ENCODE measurements at regions not wholly inside any gene's neighbourhood (a gene's known extent, or its start where the extent isn't known, plus 50 kb on each side); places are given as distances from the start of the nearest gene placed in this dataset.

GRCh38 chr10:47231414-47231813 is 68.6 kb upstream of the GDF10 start:
- ChIA-PET POLR2A (no interaction called here), CTCF (interaction anchor here (0.6 kb wide), 1 partner anchor 11 kb away, joined by 3 read pairs; no protein-coding TSS in a partner anchor)
- Histone ChIP-seq H3K4me1 (ENCODE audit: control insufficient read depth, insufficient read depth, low read length) (no peaks in the 10 kb centered on the region), H3K4me3 (ENCODE audit: low read depth, low read length) (no peak overlapping the region), H3K9me3 (ENCODE audit: control insufficient read depth, insufficient read depth, low read depth, low read length) (no peaks in the 10 kb centered on the region), H3K36me3 (ENCODE audit: control insufficient read depth in 2 of 2, insufficient read depth in 1 of 2, low read length in 2 of 2) (no peaks in the 10 kb centered on the region), H3K27ac (ENCODE audit: extremely low read depth, low read depth, low read length) (no peak overlapping the region)
- no peak for TF ChIP-seq ZNF311 (tag by site-specific recombination; IDR thresholded peaks at IDR 0.05; ENCODE audit: borderline replicate concordance)
- TF ChIP-seq GLI4 (tag by site-specific recombination; IDR thresholded peaks at IDR 0.05) = no peak
- no peak for TF ChIP-seq BCL11B (tag by site-specific recombination; IDR thresholded peaks at IDR 0.05; ENCODE audit: low read depth)
- TF ChIP-seq, protein P1, sequence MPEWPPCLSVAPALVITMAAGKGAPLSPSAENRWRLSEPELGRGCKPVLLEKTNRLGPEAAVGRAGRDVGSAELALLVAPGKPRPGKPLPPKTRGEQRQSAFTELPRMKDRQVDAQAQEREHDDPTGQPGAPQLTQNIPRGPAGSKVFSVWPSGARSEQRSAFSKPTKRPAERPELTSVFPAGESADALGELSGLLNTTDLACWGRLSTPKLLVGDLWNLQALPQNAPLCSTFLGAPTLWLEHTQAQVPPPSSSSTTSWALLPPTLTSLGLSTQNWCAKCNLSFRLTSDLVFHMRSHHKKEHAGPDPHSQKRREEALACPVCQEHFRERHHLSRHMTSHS (tag by site-specific recombination; IDR thresholded peaks at IDR 0.05) = no peak
- TF ChIP-seq ZNF132 (tag by site-specific recombination; IDR thresholded peaks at IDR 0.05; ENCODE audit: borderline replicate concordance) = no peak
- TF ChIP-seq SCRT1 (tag by site-specific recombination; IDR thresholded peaks at IDR 0.05; ENCODE audit: borderline replicate concordance) = no peak
- TF ChIP-seq ZNF24 (tag by site-specific recombination; IDR thresholded peaks at IDR 0.05) = no peak
- no peak for TF ChIP-seq ZNF155 (tag by site-specific recombination; IDR thresholded peaks at IDR 0.05)
- TF ChIP-seq, protein P2, sequence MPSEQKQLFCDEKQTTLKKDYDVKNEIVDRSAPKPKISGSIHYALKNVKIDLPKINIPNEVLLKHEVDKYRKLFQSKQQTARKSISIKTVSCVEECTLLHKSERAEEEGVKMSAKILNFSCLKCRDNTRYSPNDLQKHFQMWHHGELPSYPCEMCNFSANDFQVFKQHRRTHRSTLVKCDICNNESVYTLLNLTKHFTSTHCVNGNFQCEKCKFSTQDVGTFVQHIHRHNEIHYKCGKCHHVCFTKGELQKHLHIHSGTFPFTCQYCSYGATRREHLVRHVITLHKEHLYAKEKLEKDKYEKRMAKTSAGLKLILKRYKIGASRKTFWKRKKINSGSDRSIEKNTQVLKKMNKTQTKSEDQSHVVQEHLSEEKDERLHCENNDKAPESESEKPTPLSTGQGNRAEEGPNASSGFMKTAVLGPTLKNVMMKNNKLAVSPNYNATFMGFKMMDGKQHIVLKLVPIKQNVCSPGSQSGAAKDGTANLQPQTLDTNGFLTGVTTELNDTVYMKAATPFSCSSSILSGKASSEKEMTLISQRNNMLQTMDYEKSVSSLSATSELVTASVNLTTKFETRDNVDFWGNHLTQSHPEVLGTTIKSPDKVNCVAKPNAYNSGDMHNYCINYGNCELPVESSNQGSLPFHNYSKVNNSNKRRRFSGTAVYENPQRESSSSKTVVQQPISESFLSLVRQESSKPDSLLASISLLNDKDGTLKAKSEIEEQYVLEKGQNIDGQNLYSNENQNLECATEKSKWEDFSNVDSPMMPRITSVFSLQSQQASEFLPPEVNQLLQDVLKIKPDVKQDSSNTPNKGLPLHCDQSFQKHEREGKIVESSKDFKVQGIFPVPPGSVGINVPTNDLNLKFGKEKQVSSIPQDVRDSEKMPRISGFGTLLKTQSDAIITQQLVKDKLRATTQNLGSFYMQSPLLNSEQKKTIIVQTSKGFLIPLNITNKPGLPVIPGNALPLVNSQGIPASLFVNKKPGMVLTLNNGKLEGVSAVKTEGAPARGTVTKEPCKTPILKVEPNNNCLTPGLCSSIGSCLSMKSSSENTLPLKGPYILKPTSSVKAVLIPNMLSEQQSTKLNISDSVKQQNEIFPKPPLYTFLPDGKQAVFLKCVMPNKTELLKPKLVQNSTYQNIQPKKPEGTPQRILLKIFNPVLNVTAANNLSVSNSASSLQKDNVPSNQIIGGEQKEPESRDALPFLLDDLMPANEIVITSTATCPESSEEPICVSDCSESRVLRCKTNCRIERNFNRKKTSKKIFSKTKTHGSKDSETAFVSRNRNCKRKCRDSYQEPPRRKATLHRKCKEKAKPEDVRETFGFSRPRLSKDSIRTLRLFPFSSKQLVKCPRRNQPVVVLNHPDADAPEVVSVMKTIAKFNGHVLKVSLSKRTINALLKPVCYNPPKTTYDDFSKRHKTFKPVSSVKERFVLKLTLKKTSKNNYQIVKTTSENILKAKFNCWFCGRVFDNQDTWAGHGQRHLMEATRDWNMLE (tag by site-specific recombination; conservative IDR thresholded peaks at IDR 0.05; ENCODE audit: low read depth) = no peak
- no peak for TF ChIP-seq ZNF76 (tag by site-specific recombination; IDR thresholded peaks at IDR 0.05; ENCODE audit: borderline replicate concordance, low read depth)
- TF ChIP-seq ZFP69B (tag by site-specific recombination; IDR thresholded peaks at IDR 0.05) = no peak
- no peak for TF ChIP-seq EGR2 (tag by site-specific recombination; IDR thresholded peaks at IDR 0.05; ENCODE audit: low read depth)

GRCh38 chr10:47233631-47234030 is 66.4 kb upstream of the GDF10 start:
- POLR2A ChIA-PET = no interaction called here
- CTCF ChIA-PET = interaction anchor here (0.7 kb wide), 1 partner anchor 85 kb away, joined by 4 read pairs; no protein-coding TSS in a partner anchor
- Histone ChIP-seq H3K4me3 (ENCODE audit: low read depth, low read length) (no peak overlapping the region), H3K9me3 (ENCODE audit: control insufficient read depth, insufficient read depth, low read depth, low read length) (no peaks in the 10 kb centered on the region), H3K4me1 (ENCODE audit: control insufficient read depth, insufficient read depth, low read length) (no peaks in the 10 kb centered on the region), H3K36me3 (ENCODE audit: control insufficient read depth in 2 of 2, insufficient read depth in 1 of 2, low read length in 2 of 2) (no peaks in the 10 kb centered on the region), H3K27ac (ENCODE audit: extremely low read depth, low read depth, low read length) (no peak overlapping the region)
- TF ChIP-seq, protein P3, sequence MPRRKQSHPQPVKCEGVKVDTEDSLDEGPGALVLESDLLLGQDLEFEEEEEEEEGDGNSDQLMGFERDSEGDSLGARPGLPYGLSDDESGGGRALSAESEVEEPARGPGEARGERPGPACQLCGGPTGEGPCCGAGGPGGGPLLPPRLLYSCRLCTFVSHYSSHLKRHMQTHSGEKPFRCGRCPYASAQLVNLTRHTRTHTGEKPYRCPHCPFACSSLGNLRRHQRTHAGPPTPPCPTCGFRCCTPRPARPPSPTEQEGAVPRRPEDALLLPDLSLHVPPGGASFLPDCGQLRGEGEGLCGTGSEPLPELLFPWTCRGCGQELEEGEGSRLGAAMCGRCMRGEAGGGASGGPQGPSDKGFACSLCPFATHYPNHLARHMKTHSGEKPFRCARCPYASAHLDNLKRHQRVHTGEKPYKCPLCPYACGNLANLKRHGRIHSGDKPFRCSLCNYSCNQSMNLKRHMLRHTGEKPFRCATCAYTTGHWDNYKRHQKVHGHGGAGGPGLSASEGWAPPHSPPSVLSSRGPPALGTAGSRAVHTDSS (tag by site-specific recombination; IDR thresholded peaks at IDR 0.05) = no peak
- TF ChIP-seq ZNF146 (tag by site-specific recombination; IDR thresholded peaks at IDR 0.05) = no peak
- no peak for TF ChIP-seq ZBTB26 (tag by site-specific recombination; optimal IDR thresholded peaks at IDR 0.05)
- no peak for TF ChIP-seq ZNF121 (tag by site-specific recombination; IDR thresholded peaks at IDR 0.05)
- TF ChIP-seq PRDM2 (tag by site-specific recombination; IDR thresholded peaks at IDR 0.05; ENCODE audit: borderline replicate concordance) = no peak
- TF ChIP-seq ZNF133 (tag by site-specific recombination; IDR thresholded peaks at IDR 0.05) = no peak
- TF ChIP-seq ZNF391 (tag by site-specific recombination; IDR thresholded peaks at IDR 0.05; ENCODE audit: borderline replicate concordance, low read depth) = no peak

Data from HEK293 (cell line).